A549 (cell line): ENCODE measurements at regions not wholly inside any gene's neighbourhood (a gene's known extent, or its start where the extent isn't known, plus 50 kb on each side); places are given as distances from the start of the nearest gene placed in this dataset.

Experiments used
- ATAC-seq, 2 experiments: fragments of 200-7000 bp in 1 of 2; fragments of >200 bp in 1 of 2; cut with Nextera tagmentation in 1 of 2; cut with Tn5 transposase in 1 of 2; 3 replicates each; pipeline versions ENCODE4 v1.8.0 to v1.9.1; 2018 to 2020; ENCODE audit warnings: mild to moderate bottlenecking in 1 of 2, moderate library complexity in 1 of 2
- CTCF ChIA-PET: fragments of 300-600 bp; sonication (Branson Sonifier 250); formaldehyde crosslinking; extraction: SDS; loops from one replicate; lab custom pipeline; 2021; ENCODE audit warnings: antibody characterized with exemption, inconsistent platforms; lab: Yijun Ruan, JAX
- POLR2A ChIA-PET: fragments of 350-600 bp; formaldehyde crosslinking; extraction: SDS; loops from one replicate; lab custom pipeline; 2021; ENCODE audit warnings: antibody characterized with exemption, inconsistent platforms; lab: Yijun Ruan, JAX
- DNase-seq, 2 experiments: peaks; one replicate each; pipeline versions ENCODE4 v3.0.0 to v3.0.0-alpha.2; 2011 to 2016; ENCODE audit warnings: low read depth in 1 of 2, low spot score in 1 of 2
- FAIRE-seq: peaks from 2 replicates; lab custom pipeline; 2011; peaks lifted over from hg19 to GRCh38; lab: Jason Lieb, UNC
- H3K27ac ChIP-seq, 2 experiments: fragments of >200 bp; sonication (Bioruptor Twin); formaldehyde crosslinking; 3 replicates each; pipeline ENCODE4 v1.5.1; 2016 to 2017
- H3K4me1 ChIP-seq: fragments of >200 bp; sonication (Bioruptor Twin); formaldehyde crosslinking; 3 replicates; pipeline ENCODE4 v1.6.1; 2016
- H3K4me2 ChIP-seq: fragments of >200 bp; sonication (Bioruptor Twin); formaldehyde crosslinking; 3 replicates; pipeline ENCODE4 v1.6.1; 2016
- H3K4me3 ChIP-seq: fragments of >200 bp; sonication (Bioruptor Twin); formaldehyde crosslinking; 3 replicates; pipeline ENCODE4 v1.5.1; 2016
- H3K9me3 ChIP-seq: fragments of >200 bp; sonication (Bioruptor Twin); formaldehyde crosslinking; 3 replicates; pipeline ENCODE4 v1.6.1; 2016
- CBX8 ChIP-seq: fragments of 200-600 bp; sonication (generic); IDR thresholded peaks from 2 replicates; pipeline ENCODE4 v1.6.1; 2016
- CHD2 ChIP-seq: fragments of 150-350 bp; IDR thresholded peaks from 2 replicates; pipeline ENCODE4 v1.6.1; 2014; ENCODE audit warnings: low read length; ENCODE audit not compliant: partially characterized antibody
- CHD4 ChIP-seq: fragments of 200-600 bp; sonication (generic); IDR thresholded peaks from 2 replicates; pipeline ENCODE4 v1.6.1; 2016; ENCODE audit warnings: antibody characterized with exemption, mild to moderate bottlenecking, borderline replicate concordance
- ELK1 ChIP-seq: fragments of 150-350 bp; IDR thresholded peaks from 2 replicates; pipeline ENCODE4 v1.6.1; 2014; ENCODE audit warnings: low read depth, mild to moderate bottlenecking, low read length
- FOXS1 ChIP-seq: fragments of 250-450 bp; sonication (Bioruptor Pico); IDR thresholded peaks from 2 replicates; pipeline ENCODE4 v1.5.0; 2020; ENCODE audit warnings: mild to moderate bottlenecking, moderate library complexity
- GATA3 ChIP-seq: IDR thresholded peaks from 2 replicates; pipeline ENCODE4 v1.6.1; 2012; ENCODE audit warnings: borderline replicate concordance
- HEYL ChIP-seq: fragments of 250-450 bp; sonication (Bioruptor Pico); IDR thresholded peaks from 2 replicates; pipeline ENCODE4 v1.8.0; 2021; ENCODE audit warnings: mild to moderate bottlenecking, moderate library complexity
- HOXB5 ChIP-seq: fragments of 250-450 bp; sonication (Bioruptor Pico); IDR thresholded peaks from 2 replicates; pipeline ENCODE4 v1.5.0; 2020; ENCODE audit warnings: mild to moderate bottlenecking, moderate library complexity
- JUN ChIP-seq, 2 experiments: fragments of >200 bp; sonication (Bioruptor Twin); formaldehyde crosslinking; IDR thresholded peaks; 2 replicates in 1 of 2; 3 replicates in 1 of 2; pipeline ENCODE4 v1.6.1; 2016 to 2017
- JUNB ChIP-seq: fragments of >200 bp; sonication (Bioruptor Twin); formaldehyde crosslinking; IDR thresholded peaks from 2 replicates; pipeline ENCODE4 v1.6.1; 2016
- KDM5A ChIP-seq: fragments of 200-600 bp; sonication (generic); IDR thresholded peaks from 2 replicates; pipeline ENCODE4 v1.6.1; 2016; ENCODE audit warnings: antibody characterized with exemption, mild to moderate bottlenecking
- NPAS2 ChIP-seq: fragments of 250-450 bp; sonication (Bioruptor Pico); IDR thresholded peaks from 2 replicates; pipeline ENCODE4 v1.8.0; 2022; ENCODE audit warnings: mild to moderate bottlenecking, moderate library complexity, borderline replicate concordance
- NR3C1 ChIP-seq: fragments of >200 bp; sonication (Bioruptor Twin); formaldehyde crosslinking; IDR thresholded peaks from 3 replicates; pipeline ENCODE4 v1.6.1; 2017
- RARB ChIP-seq: fragments of 250-450 bp; sonication (Bioruptor Pico); IDR thresholded peaks from 2 replicates; pipeline ENCODE4 v1.8.0; 2021; ENCODE audit warnings: mild to moderate bottlenecking, moderate library complexity
- RCOR1 ChIP-seq: fragments of 150-350 bp; IDR thresholded peaks from 2 replicates; pipeline ENCODE4 v1.6.1; 2014; ENCODE audit warnings: antibody characterized with exemption, low read length, low read depth
- RFX5 ChIP-seq: fragments of 450-650 bp; IDR thresholded peaks from 2 replicates; pipeline ENCODE4 v1.7.1; 2014; ENCODE audit warnings: antibody characterized with exemption, mild to moderate bottlenecking, moderate library complexity
- ZC3H11A ChIP-seq: fragments of 450-650 bp; IDR thresholded peaks from 2 replicates; pipeline ENCODE4 v1.6.1; 2014; ENCODE audit warnings: antibody characterized with exemption, mild to moderate bottlenecking
- ZNF302 ChIP-seq: fragments of 250-450 bp; sonication (Bioruptor Pico); IDR thresholded peaks from 2 replicates; pipeline ENCODE4 v1.9.0; 2021; ENCODE audit warnings: inconsistent platforms, mild to moderate bottlenecking, moderate library complexity
- WGBS: methylation state at CpG from one replicate; pipeline ENCODE4 v1.1.6; 2017; ENCODE audit errors: missing lambda C conversion rate; 5-methylcytosine and 5-hydroxymethylcytosine counted together
- TF ChIP-seq, protein P1 (sequence below): fragments of 200-600 bp; sonication (generic); IDR thresholded peaks from 2 replicates; pipeline ENCODE4 v1.6.1; 2016; ENCODE audit warnings: antibody characterized with exemption, mild to moderate bottlenecking, moderate library complexity

DNA sequence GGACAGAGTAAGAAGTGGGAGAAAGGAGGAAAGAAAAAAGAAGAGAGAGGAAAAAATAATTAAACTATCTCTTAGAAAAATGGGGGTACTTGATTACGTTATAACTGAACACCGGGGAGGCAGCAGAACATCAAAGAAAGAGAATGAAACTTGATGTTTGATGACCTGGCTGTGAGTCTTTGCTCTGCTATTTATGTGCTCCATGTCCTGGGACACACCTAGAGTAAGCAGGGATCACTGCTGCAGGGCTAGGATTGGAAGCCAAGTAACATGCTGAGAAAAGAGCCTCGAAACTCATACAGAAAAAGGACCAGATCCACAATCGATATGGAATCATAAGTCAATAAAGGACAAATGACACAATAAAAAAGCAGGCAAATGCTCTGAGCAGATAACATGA lies 56.7 kb upstream of the COL13A1 start (continued):
- TF ChIP-seq, protein P1, sequence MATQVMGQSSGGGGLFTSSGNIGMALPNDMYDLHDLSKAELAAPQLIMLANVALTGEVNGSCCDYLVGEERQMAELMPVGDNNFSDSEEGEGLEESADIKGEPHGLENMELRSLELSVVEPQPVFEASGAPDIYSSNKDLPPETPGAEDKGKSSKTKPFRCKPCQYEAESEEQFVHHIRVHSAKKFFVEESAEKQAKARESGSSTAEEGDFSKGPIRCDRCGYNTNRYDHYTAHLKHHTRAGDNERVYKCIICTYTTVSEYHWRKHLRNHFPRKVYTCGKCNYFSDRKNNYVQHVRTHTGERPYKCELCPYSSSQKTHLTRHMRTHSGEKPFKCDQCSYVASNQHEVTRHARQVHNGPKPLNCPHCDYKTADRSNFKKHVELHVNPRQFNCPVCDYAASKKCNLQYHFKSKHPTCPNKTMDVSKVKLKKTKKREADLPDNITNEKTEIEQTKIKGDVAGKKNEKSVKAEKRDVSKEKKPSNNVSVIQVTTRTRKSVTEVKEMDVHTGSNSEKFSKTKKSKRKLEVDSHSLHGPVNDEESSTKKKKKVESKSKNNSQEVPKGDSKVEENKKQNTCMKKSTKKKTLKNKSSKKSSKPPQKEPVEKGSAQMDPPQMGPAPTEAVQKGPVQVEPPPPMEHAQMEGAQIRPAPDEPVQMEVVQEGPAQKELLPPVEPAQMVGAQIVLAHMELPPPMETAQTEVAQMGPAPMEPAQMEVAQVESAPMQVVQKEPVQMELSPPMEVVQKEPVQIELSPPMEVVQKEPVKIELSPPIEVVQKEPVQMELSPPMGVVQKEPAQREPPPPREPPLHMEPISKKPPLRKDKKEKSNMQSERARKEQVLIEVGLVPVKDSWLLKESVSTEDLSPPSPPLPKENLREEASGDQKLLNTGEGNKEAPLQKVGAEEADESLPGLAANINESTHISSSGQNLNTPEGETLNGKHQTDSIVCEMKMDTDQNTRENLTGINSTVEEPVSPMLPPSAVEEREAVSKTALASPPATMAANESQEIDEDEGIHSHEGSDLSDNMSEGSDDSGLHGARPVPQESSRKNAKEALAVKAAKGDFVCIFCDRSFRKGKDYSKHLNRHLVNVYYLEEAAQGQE: no peak
- no peak for TF ChIP-seq KDM5A

- H3K4me3 ChIP-seq: no peak overlapping the region
- peaks cover 10% of the 10 kb centered on the region; the same call in 2 of the 3 replicates for H3K4me1 ChIP-seq
- no peak for TF ChIP-seq FOXS1 (CRISPR knock-in tag)
- no peak for TF ChIP-seq RARB (CRISPR knock-in tag)
- no peak for TF ChIP-seq CHD4
- TF ChIP-seq HEYL (CRISPR knock-in tag): no peak
- no peak for TF ChIP-seq JUNB
- no peak for TF ChIP-seq ZNF302 (CRISPR knock-in tag)
- no peak for TF ChIP-seq CHD2
- no peak for TF ChIP-seq NPAS2 (CRISPR knock-in tag)
- no peak for TF ChIP-seq CBX8
- no peak for TF ChIP-seq HOXB5
- TF ChIP-seq NR3C1: no peak
- TF ChIP-seq, all 56 proteins: peak for 0
- DNase-seq: no peak
- POLR2A ChIA-PET: no interaction called here
- peak; percentile 23 for FAIRE-seq
- CTCF ChIA-PET: interaction anchor here (1.0 to 1.6 kb wide), 3 partner anchors 101 to 399 kb away, joined by 3 to 4 read pairs (median 3); no protein-coding TSS in a partner anchor
- 26% methylated on average over 2 of the region's 2 CpGs for WGBS
- Histone ChIP-seq H3K4me2 (no peak overlapping the region), H3K27ac (no peak overlapping the region), H3K9me3 (no peaks in the 10 kb centered on the region)
- no peak for ATAC-seq
Measured at GRCh38 chr10:69745698-69746097, 56.0 kb upstream of the COL13A1 start.

- FAIRE-seq (no peak), DNase-seq (no peak), ATAC-seq (no peak)
- ChIA-PET CTCF (no interaction called here), POLR2A (no interaction called here)
- no peak for TF ChIP-seq GATA3
- no peak for TF ChIP-seq RCOR1
- no peak for TF ChIP-seq HEYL (CRISPR knock-in tag)
- no peak for TF ChIP-seq RFX5
- TF ChIP-seq JUN (IDR thresholded peaks at IDR 0.05): no peak
- TF ChIP-seq ZC3H11A: no peak
- TF ChIP-seq ELK1: no peak
- no peak for TF ChIP-seq HOXB5
- H3K9me3 ChIP-seq: no peaks in the 10 kb centered on the region
- no peak overlapping the region for H3K4me2 ChIP-seq
- H3K4me3 ChIP-seq: no peak overlapping the region
- no peak overlapping the region for H3K27ac ChIP-seq
- 85% methylated on average over 5 of the region's 5 CpGs for WGBS
- peaks cover 10% of the 10 kb centered on the region; the same call in 2 of the 3 replicates for H3K4me1 ChIP-seq
Measured at GRCh38 chr10:69747179-69747578, 54.5 kb upstream of the COL13A1 start.
